H1 (cell line): ENCODE measurements at regions not wholly inside any gene's neighbourhood (a gene's known extent, or its start where the extent isn't known, plus 50 kb on each side); places are given as distances from the start of the nearest gene placed in this dataset.

Source experiments
- GABPA ChIP-seq: IDR thresholded peaks from 2 replicates; pipeline ENCODE4 v1.6.1; 2011; ENCODE audit warnings: mild to moderate bottlenecking, low read length, moderate library complexity, borderline replicate concordance; ENCODE audit not compliant: insufficient read depth
- HDAC2 ChIP-seq, 2 experiments: fragments of 300-600 bp in 1 of 2; sonication (generic) in 1 of 2; IDR thresholded peaks; 2 replicates each; pipeline ENCODE4 v1.6.1; 2011 to 2012; ENCODE audit warnings: low read depth in 2 of 2, low read length in 2 of 2, mild to moderate bottlenecking in 2 of 2, moderate library complexity in 2 of 2, borderline replicate concordance in 1 of 2, inconsistent platforms in 1 of 2
- HDAC6 ChIP-seq: IDR thresholded peaks from one replicate; pipeline ENCODE4 v1.7.1; 2012; ENCODE audit warnings: low read depth, mild to moderate bottlenecking, inconsistent platforms, low read length, moderate library complexity
- KDM1A ChIP-seq: fragments of 200-600, 300-600 bp; sonication (generic); IDR thresholded peaks from 2 replicates; pipeline ENCODE4 v1.7.1; 2016; ENCODE audit warnings: mild to moderate bottlenecking, low read length, borderline replicate concordance
- KDM4A ChIP-seq: IDR thresholded peaks from one replicate; pipeline ENCODE4 v1.7.1; 2012; ENCODE audit warnings: low read depth, mild to moderate bottlenecking, moderate library complexity, low read length, inconsistent platforms; ENCODE audit not compliant: severe bottlenecking
- RBBP5 ChIP-seq: IDR thresholded peaks from 2 replicates; pipeline ENCODE4 v1.7.1; 2012; ENCODE audit warnings: low read depth, mild to moderate bottlenecking, inconsistent platforms, low read length, moderate library complexity, borderline replicate concordance
- RFX5 ChIP-seq: IDR thresholded peaks from 2 replicates; pipeline ENCODE4 v1.6.1; 2011; ENCODE audit warnings: low read depth, low read length, improper control_type of control experiment, borderline replicate concordance
- TAF1 ChIP-seq: IDR thresholded peaks from 2 replicates; pipeline ENCODE4 v1.6.1; 2011; ENCODE audit warnings: mild to moderate bottlenecking, low read depth, low read length
- TCF12 ChIP-seq: IDR thresholded peaks from 2 replicates; pipeline ENCODE4 v1.6.1; 2011; ENCODE audit warnings: low read depth, mild to moderate bottlenecking, low read length

DNA sequence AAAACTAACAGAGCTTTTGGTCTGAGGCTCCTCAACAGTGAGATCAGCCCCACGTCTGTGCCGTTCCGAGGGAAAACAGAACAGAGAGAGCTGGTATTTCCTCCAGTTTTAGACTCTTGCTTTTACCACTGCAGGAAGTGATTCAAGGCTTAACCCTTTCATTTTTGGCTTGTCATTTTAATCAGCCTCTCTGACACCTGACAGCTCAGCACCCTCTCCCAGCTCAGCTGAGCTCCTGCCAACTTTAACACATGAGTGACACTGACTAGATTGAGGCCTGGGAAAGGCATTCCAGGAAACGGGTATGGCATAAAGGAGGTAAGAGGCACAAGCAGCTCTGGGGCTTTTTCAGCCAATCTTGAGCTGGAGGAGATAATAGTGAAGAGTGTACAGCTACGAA is 239.4 kb upstream of the SKOR2 start (continued):
- no peak for TF ChIP-seq GABPA
- no peak for TF ChIP-seq RBBP5
- TF ChIP-seq KDM1A: no peak
- no peak for TF ChIP-seq RFX5
- TF ChIP-seq TCF12: no peak
- no peak for TF ChIP-seq HDAC2 (IDR thresholded peaks at IDR 0.05; ENCODE audit: borderline replicate concordance in 1 of 2, low read depth in 2 of 2, low read length in 2 of 2)
- no peak for TF ChIP-seq HDAC6
- TF ChIP-seq KDM4A: no peak
- TF ChIP-seq TAF1: no peak
